RWPE1 (cell line): ENCODE measurements at regions not wholly inside any gene's neighbourhood (a gene's known extent, or its start where the extent isn't known, plus 50 kb on each side); places are given as distances from the start of the nearest gene placed in this dataset.

Experiments used
- CTCF ChIA-PET: fragments of 350-600 bp; sonication (Branson Sonifier 250); formaldehyde crosslinking; extraction: SDS; loops from one replicate; lab custom pipeline; 2021; lab: Yijun Ruan, JAX
- POLR2A ChIA-PET: fragments of 400-600 bp; formaldehyde crosslinking; extraction: SDS; loops from one replicate; lab custom pipeline; 2020; ENCODE audit warnings: antibody characterized with exemption; ENCODE audit not compliant: low non-redundant PET; lab: Yijun Ruan, JAX
- DNase-seq: peaks from one replicate; pipeline ENCODE4 v3.0.0; 2012; ENCODE audit warnings: low spot score
- H3K27ac ChIP-seq: fragments of 450-650 bp; 2 replicates; pipeline ENCODE4 v1.5.1; 2017
- TF ChIP-seq, protein P1 (sequence below): fragments of 450-650 bp; conservative IDR thresholded peaks from 2 replicates; pipeline ENCODE4 v1.5.1; 2017; ENCODE audit warnings: low read depth, mild to moderate bottlenecking

DNA sequence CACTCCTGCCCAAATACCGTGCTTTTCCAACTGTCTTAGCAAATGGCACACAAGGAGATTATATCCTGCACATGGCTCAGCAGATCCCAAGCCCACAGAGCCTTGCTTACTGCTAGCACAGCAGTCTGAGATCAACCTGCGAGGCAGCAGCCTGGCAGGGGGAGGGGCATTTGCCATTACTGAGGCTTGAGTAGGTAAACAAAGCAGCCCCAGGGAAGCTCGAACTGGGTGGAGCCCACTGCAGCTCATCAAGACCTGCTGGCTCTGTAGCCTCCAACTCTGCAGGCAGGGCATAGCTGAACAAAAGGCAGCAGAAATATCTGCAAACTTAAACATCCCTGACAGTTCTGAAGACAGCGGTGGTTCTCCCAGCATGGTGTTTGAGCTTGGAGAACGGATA lies 70.1 kb upstream of the PTBP2 start:
- DNase-seq, result no peak
- CTCF ChIA-PET, result interaction anchor here (0.7 kb wide), 1 partner anchor 376 kb away, joined by 3 read pairs; no protein-coding TSS in a partner anchor
- POLR2A ChIA-PET, result no interaction called here
- H3K27ac ChIP-seq, result no peak overlapping the region
- TF ChIP-seq, protein P1, sequence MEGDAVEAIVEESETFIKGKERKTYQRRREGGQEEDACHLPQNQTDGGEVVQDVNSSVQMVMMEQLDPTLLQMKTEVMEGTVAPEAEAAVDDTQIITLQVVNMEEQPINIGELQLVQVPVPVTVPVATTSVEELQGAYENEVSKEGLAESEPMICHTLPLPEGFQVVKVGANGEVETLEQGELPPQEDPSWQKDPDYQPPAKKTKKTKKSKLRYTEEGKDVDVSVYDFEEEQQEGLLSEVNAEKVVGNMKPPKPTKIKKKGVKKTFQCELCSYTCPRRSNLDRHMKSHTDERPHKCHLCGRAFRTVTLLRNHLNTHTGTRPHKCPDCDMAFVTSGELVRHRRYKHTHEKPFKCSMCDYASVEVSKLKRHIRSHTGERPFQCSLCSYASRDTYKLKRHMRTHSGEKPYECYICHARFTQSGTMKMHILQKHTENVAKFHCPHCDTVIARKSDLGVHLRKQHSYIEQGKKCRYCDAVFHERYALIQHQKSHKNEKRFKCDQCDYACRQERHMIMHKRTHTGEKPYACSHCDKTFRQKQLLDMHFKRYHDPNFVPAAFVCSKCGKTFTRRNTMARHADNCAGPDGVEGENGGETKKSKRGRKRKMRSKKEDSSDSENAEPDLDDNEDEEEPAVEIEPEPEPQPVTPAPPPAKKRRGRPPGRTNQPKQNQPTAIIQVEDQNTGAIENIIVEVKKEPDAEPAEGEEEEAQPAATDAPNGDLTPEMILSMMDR, result no peak

DNA sequence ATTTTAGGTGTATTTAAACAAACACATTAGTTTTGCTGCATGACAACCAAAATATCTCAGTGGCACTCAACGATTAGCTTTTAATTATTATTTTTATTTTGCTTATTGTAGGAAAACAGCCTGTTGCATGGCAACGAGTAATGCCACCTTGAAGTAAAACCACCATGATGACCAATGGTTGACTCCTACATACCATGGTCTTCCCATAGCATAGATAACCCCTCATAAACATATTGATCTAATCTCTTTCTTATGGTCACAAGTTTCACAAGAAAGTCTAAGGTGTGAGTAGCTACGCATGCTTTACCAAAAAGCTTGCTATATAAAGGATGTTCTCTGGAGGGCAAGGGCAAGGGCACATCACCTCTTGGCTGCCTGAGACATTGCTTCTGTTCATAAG lies 61.5 kb upstream of the PTBP2 start:
- no peak for DNase-seq
- CTCF ChIA-PET, result interaction anchor here (0.6 to 0.7 kb wide), 2 partner anchors 335 to 1110 kb away, joined by 3 to 4 read pairs; no protein-coding TSS in a partner anchor
- H3K27ac ChIP-seq, result no peak overlapping the region
- POLR2A ChIA-PET, result no interaction called here
- TF ChIP-seq, protein P1, result no peak

DNA sequence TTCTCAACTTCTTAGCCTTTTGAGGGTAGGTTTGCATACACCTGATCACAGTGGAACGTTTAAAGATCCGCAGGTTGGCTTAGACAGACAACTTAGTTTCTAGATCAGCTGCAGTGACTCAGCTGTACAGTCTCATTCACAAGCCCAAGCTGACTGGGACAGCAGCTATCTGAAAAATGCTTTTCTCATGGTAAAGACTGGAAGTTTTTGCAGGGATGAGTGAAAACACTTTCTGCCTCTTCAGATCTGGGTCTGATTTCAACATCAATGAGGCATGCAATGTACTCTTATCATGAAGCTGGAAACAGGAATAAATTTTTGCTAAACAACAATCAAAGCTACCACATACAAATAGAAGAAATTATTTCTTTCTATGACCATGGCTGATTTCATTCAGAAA lies 61.1 kb upstream of the PTBP2 start:
- DNase-seq, result no peak
- H3K27ac ChIP-seq, result no peak overlapping the region
- TF ChIP-seq, protein P1, result no peak
- ChIA-PET POLR2A (no interaction called here), CTCF (interaction anchor here (0.6 to 0.7 kb wide), 3 partner anchors 335 to 1617 kb away, joined by 3 to 7 read pairs (median 4); no protein-coding TSS in a partner anchor)
